NCI-H1048 (cell line): ENCODE measurements at regions not wholly inside any gene's neighbourhood (a gene's known extent, or its start where the extent isn't known, plus 50 kb on each side); places are given as distances from the start of the nearest gene placed in this dataset.
A peak's percentile ranks its signal among the peaks of the same experiment; 100 is the strongest.

Experiments used
- DNase-seq: peaks from one replicate; lab custom pipeline; 2025; lab: John Stamatoyannopoulos, UW

DNA sequence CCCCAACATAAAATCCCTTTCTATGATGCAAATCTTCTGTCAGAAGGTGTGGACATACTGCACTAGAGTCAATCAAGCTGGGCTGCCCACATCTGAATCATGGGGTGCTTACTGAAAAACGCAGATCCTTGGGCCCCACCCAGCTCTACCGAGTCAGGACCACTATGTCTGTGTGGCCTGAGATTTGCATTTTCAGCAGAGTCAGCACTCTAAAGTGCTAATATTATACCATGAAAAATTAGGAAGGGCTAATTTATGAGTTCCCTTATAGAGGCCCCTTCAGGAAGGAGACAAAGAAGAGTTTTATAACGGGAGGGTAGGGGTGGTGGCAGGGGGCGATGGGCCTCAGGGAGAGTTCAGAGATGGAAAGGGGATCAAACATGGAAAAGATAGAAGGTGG, 163.3 kb upstream of the NABP1 start:
- DNase-seq, result no peak

GRCh38 chr2:191515551-191515950, 162.4 kb upstream of the NABP1 start:
- DNase-seq, result no peak

- DNase-seq, result no peak
These were observed 161.7 kb upstream of the NABP1 start for GRCh38 chr2:191516260-191516659.

DNA sequence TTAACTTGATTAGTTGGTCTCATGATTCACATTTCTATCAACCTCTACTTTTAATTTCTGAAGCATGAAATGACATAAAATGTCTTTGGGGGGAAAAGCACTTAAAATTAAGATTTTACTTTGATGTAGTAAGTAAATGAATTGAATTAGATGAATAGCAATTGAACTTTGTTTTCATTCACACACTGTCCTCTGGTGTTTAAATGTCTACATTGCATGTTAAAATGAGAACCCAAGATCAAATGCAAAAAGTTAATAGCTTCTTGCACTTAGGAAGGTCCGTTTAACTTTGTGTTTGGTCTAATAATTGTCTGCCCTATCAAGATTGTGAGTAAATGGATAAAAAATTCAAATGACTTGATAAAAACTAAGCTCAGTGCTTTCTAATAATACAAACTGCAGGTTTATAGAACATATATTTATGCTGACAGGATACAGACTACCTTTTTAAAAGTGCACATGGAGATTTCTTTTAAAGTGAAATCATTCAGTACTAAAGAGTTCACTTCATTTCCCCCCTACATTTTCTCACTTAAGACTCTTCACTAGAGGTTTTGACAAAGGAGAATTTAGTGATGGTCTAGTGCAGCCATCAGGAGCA, 156.2 kb upstream of the NABP1 start:
- no peak for DNase-seq

- DNase-seq, result no peak
These were observed 155.3 kb upstream of the NABP1 start for GRCh38 chr2:191522478-191523120.

DNA sequence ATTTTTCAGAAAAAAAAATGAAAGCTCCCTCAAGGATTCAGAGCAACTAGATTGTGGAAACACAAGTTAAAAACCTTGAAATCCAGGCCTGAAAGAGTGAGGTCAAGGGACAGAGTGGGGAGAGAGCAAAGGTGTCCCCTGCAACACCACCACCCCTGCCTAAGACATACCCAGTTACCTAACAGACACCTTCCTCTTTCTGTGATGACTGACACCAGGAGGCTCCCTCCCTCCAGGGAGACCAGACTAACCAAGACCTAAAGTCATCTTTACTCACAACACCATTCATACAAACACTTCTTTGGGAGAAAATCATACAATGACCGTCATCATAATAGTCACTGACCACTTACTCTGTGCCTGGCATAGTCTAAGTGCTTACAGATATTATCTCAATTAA, 151.8 kb upstream of the NABP1 start:
- DNase-seq, result no peak

DNA sequence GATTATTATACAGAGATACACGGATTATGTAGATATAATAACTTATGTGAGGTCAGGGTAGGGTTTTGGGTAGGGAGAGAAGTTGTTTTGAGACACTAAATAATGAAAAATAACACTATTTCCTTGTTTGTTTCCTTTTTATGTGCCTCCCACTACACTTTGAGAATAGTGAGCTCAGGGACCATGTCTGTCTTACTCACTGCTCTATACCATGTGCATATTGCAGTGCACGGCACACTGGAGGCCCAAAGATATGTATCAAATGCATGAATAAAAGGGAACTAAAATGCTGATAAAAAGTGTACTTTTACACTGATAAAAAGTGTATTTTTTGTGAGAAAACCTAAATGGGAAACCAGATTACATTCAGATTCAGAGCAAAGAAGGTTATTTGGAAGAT, 151.4 kb upstream of the NABP1 start:
- no peak for DNase-seq

- no peak for DNase-seq
These were observed 150.9 kb upstream of the NABP1 start for GRCh38 chr2:191526953-191527556.

DNA sequence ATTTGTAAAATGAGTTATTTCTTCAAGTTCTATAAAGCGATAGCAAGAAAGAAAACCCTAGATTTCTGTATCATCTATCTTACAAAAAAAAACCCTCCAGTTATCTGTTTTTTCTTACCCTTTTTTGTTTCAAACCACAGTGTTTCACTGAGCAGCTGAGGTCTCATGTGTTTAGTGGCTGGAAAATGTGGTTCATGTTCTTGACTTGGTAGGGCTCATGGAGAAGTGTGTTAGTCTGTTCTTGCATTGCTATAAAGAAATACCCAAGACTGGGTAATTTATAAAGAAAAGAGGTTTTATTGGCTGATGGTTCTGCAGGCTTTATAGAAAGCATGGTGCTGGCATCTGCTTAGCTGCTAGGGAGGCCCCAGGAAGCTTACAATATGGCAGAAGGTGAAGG, 147.3 kb upstream of the NABP1 start:
- no peak for DNase-seq

- no peak for DNase-seq
These were observed 144.2 kb upstream of the NABP1 start for GRCh38 chr2:191533693-191534180.

DNA sequence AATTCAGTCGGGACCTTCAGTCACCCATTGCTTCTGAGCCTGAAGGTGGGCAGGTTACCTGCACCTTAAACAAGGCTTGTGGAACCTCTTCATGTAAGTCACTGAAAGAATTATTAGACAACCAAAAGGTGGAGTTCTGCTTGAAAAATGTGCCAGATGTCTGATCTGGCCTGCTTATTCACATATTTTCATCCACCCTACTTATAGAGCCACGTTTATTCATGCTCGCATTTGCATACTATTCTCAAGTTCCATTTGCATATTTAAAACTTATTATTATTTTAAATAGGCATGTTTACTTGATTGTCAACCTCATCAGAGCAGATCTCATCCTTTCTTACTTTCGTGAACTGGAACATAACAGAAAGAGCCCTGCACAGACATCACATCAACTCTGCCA, 140.0 kb upstream of the NABP1 start:
- DNase-seq, result no peak

GRCh38 chr2:191538334-191538903, 139.5 kb upstream of the NABP1 start:
- DNase-seq, result no peak

GRCh38 chr2:191539068-191539467, 138.9 kb upstream of the NABP1 start:
- DNase-seq, result no peak

DNA sequence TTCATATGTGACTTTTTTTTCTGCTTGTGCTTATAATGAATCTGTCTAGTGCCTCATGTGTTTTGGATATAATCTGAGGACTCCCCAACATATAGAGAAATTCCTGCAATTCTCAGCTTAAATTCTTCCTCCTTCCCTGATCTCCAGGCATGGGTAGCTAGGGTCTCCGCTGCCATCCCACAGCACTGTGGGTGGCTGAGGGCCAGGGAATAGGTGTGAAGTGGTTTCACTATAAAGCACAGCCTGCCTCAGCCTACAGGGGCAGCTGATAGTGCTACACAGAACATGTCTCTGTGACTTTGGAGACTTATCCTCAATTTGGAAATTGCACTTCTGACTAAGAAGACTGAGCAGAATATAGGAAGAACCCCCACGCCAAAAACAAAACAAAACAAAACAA, 137.3 kb upstream of the NABP1 start:
- DNase-seq, result no peak

GRCh38 chr2:191543708-191544107, 134.2 kb upstream of the NABP1 start:
- peak; percentile 70 for DNase-seq

- no peak for DNase-seq
These were observed 133.4 kb upstream of the NABP1 start for GRCh38 chr2:191544461-191545062.

DNA sequence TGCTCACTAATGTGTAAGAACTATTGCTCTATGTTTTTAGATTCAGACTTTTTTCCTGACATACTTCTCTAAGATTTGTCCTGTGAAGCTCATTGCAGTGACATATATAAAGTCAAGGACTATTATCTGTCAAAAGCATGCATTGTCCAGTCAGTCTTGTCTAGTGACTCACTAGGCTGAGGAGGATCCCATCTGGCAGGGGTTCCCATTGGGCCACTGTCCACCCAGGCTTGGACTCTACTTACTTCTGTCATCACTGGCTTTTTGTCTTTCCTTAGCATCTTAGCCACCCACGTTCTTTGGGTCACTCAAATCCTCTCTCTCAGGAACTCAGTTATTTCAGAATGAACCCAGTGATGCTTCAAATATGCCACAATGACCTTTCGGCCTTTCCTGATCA, 132.6 kb upstream of the NABP1 start:
- no peak for DNase-seq

DNA sequence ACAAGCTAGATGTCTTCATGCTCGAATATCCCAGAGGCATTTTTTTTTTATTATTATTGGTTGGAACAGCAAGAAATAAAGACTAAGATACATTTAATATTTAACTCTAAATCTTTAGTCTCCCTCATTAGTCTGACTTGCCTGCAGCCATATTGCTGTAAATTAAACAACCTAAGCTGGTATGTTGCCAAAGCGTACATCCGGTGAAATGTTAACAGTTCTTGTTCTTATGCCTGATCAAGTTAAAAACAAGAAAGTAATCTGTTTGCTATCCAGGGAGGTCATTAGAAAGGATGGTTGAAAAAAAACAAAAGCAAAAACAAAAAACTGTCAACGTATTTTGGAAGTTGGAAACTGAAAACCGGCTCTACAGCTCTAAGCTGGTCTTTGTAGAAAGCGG, 125.9 kb upstream of the NABP1 start:
- DNase-seq, result no peak

DNA sequence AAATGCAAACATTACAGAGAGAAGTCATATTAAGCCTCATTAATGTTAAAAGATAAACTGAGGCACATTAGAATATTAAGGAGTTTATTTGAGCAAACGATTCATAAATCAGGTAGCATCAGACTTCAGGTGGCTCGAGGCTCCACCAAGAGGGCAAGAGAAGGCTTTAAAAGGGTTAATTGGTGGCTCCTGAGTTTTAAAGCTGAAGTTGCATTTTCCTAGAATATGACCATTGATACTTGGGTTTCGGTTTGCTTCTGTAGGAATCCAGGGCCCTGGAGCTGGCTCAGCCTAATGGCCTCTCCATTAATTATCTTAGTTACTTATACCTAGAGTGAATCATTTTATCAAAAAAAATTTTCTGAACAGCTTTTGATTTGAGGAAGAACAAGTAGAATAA, 123.7 kb upstream of the NABP1 start:
- DNase-seq, result no peak

DNA sequence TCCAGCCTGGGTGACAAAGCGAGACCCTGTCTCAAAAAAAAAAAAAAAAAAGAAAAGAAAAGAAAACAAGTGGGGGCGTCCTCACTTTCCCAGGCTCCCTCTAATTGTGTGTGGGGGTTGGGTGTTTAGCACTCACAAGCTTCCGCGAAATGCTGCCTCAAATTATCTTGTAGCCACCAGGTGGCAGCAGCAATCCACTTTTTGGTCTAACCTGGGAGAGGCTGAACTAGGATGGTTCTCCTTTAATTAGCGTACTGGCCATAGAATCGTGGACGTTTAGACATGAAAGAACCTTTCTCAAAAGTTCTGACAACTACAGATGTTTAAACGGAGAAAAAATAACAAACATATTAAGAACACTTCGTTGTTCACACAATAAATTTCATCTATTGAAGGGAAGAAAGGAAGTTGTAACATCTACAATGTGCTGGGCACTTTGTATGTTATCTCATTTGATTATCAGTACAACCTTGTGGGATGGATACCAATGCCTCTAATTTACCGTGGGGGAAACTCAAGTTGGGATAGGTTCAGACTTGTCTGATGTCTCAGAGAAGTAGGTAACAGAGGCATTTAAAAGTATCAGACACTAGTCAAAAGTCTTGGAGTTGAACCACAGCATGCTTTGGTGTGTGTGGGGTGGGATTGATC, 122.7 kb upstream of the NABP1 start:
- DNase-seq, result peak; percentile 54

DNA sequence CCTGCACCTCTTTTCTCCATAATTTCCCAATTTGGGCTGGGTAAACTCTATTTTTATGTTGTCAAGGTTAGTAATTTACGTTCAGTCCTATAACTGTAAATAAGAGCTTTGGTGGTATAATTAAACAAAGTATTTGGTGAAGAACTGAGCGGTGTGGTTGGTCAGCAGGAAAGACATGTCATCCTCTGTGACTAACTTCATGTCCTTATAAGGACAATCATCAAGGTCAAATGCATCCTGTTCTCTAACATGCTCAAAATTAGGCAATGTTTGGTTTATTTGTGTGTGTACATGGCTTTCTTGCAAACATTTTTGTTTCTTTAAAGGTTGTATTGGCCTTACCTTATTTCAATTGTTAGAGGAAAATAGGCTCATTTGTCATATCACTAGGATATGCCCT, 121.5 kb upstream of the NABP1 start:
- DNase-seq, result no peak

GRCh38 chr2:191557841-191558240, 120.1 kb upstream of the NABP1 start:
- DNase-seq, result no peak
